ENCODE measurements at regions not wholly inside any gene's neighbourhood (a gene's known extent, or its start where the extent isn't known, plus 50 kb on each side); places are given as distances from the start of the nearest gene placed in this dataset.

DNA sequence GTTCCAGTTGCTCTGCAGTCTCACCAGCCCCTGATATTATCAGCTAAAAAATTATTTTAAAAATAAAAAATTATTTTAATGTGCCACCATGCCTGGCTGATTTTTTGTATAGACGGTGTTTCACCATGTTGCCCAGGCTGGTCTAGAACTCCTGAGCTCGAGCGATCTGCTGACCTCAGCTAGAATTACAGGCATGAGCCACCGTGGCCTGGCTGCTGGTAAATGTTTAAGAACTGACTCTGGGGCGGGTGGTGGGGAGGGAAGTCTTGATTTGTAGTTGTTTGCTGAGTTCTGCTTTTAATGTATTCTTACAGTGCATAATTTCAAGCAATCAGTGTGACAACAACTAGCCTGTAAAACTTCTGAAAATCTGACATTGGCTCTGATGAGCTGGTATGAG lies 120.9 kb upstream of the PLET1 start:
- Histone ChIP-seq H3K4me1 (no peaks in the 10 kb centered on the region), H3K36me3 (no peaks in the 10 kb centered on the region), H3K27me3 (no peaks in the 10 kb centered on the region), H3K27ac (no peak overlapping the region), H3K4me3 (no peak overlapping the region), H3K9me3 (no peaks in the 10 kb centered on the region)
- ATAC-seq: no peak
- 57 to 74% methylated on average over 1 to 5 of the region's 5 CpGs for WGBS, 2 donors (ENCODE audit: low coverage in 1 of 2)
- TF ChIP-seq POLR2AphosphoS5 (IDR thresholded peaks at IDR 0.05) (no peak), POLR2A (IDR thresholded peaks at IDR 0.05) (no peak), EP300 (IDR thresholded peaks at IDR 0.05) (no peak)
- TF ChIP-seq, protein P1, sequence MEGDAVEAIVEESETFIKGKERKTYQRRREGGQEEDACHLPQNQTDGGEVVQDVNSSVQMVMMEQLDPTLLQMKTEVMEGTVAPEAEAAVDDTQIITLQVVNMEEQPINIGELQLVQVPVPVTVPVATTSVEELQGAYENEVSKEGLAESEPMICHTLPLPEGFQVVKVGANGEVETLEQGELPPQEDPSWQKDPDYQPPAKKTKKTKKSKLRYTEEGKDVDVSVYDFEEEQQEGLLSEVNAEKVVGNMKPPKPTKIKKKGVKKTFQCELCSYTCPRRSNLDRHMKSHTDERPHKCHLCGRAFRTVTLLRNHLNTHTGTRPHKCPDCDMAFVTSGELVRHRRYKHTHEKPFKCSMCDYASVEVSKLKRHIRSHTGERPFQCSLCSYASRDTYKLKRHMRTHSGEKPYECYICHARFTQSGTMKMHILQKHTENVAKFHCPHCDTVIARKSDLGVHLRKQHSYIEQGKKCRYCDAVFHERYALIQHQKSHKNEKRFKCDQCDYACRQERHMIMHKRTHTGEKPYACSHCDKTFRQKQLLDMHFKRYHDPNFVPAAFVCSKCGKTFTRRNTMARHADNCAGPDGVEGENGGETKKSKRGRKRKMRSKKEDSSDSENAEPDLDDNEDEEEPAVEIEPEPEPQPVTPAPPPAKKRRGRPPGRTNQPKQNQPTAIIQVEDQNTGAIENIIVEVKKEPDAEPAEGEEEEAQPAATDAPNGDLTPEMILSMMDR (IDR thresholded peaks at IDR 0.05): no peak

DNA sequence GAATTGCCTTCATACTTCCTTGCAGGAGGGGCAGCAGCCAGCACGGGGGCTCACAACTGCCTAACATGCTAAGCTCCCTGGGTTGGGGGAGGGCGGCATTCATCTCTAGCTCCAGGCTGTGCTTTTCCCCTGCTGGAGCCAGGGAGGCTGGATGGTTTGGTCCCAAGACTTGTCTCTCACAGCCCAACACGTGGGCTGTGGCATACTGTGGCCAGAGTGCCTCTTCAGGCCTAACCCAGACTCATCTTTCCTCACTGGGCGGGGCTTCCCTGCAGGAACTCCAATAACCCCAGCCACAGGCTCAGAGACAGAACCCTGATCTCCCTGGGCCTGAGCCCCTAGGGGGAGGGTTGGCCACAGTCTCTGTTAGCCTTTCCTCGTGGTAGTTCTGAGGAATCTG lies 121.9 kb upstream of the PLET1 start:
- 71% methylated on average over 1 of the region's 5 CpGs; no CpG with 5 or more reads in 1 of the 2 donors for WGBS, 2 donors (ENCODE audit: low coverage in 1 of 2)
- Histone ChIP-seq H3K27ac (no peak overlapping the region), H3K27me3 (no peaks in the 10 kb centered on the region), H3K4me1 (no peaks in the 10 kb centered on the region), H3K9me3 (no peaks in the 10 kb centered on the region), H3K4me3 (no peak overlapping the region), H3K36me3 (no peaks in the 10 kb centered on the region)
- no peak for TF ChIP-seq POLR2AphosphoS5 (IDR thresholded peaks at IDR 0.05)
- no peak for TF ChIP-seq EP300 (IDR thresholded peaks at IDR 0.05)
- no peak for TF ChIP-seq POLR2A (IDR thresholded peaks at IDR 0.05)
- TF ChIP-seq, protein P1 (IDR thresholded peaks at IDR 0.05): no peak
- ATAC-seq: no peak

DNA sequence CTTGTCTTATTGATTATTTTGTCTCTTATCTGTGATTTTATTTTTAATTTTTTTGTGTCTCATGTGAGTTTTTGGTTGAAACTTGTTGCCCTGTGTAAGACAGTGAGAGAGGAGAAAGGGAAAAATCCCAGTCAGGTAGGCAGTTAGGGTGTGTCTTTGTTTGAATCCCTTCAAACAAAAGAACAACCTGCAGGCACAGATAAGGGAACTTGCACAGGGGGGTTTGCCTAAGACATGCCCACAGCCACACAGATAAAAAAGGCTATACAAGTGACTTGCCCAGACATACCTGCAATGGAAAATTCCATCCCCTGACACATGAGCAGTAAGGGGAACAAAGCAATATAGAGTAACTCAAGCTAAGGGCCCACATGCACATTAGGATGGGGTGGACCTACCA lies 127.8 kb upstream of the PLET1 start:
- TF ChIP-seq, protein P1 (IDR thresholded peaks at IDR 0.05): no peak
- TF ChIP-seq POLR2A (IDR thresholded peaks at IDR 0.05) (no peak), POLR2AphosphoS5 (IDR thresholded peaks at IDR 0.05) (no peak), EP300 (IDR thresholded peaks at IDR 0.05) (no peak)
- H3K4me1 ChIP-seq: no peaks in the 10 kb centered on the region
- no peaks in the 10 kb centered on the region for H3K9me3 ChIP-seq
- H3K27ac ChIP-seq: no peak overlapping the region
- H3K4me3 ChIP-seq: no peak overlapping the region
- H3K27me3 ChIP-seq: no peaks in the 10 kb centered on the region
- no peaks in the 10 kb centered on the region for H3K36me3 ChIP-seq
- no peak for ATAC-seq

DNA sequence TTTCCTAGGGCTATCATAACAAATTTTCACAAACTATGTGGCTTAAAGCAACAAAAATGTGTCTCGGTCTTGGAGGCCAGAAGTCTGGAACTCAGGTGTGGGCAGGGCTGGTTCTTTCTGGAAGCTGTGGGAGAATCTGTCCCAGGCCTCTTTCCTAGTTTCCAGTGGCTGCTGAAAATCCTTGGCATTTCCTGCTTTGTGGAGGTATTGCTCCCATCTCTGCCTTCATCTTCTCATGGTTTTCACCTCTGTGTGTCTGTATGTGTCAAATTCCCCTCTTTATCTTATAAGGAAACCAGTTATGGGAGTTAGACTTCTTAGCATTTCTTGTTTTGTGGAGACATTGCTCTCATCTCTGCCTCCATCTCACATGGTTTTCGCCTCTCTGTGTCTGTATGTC lies 130.4 kb upstream of the PLET1 start:
- WGBS, 2 donors (ENCODE audit: low coverage in 1 of 2): 38 to 50% methylated on average over 2 of the region's 2 CpGs
- no peak overlapping the region for H3K27ac ChIP-seq
- H3K4me3 ChIP-seq: no peak overlapping the region
- TF ChIP-seq, protein P1 (IDR thresholded peaks at IDR 0.05): no peak
- TF ChIP-seq EP300 (IDR thresholded peaks at IDR 0.05) (no peak), POLR2A (IDR thresholded peaks at IDR 0.05) (no peak), POLR2AphosphoS5 (IDR thresholded peaks at IDR 0.05) (no peak)
- H3K36me3 ChIP-seq: no peaks in the 10 kb centered on the region
- H3K9me3 ChIP-seq: no peaks in the 10 kb centered on the region
- H3K27me3 ChIP-seq: no peaks in the 10 kb centered on the region
- ATAC-seq: no peak
- no peaks in the 10 kb centered on the region for H3K4me1 ChIP-seq

DNA sequence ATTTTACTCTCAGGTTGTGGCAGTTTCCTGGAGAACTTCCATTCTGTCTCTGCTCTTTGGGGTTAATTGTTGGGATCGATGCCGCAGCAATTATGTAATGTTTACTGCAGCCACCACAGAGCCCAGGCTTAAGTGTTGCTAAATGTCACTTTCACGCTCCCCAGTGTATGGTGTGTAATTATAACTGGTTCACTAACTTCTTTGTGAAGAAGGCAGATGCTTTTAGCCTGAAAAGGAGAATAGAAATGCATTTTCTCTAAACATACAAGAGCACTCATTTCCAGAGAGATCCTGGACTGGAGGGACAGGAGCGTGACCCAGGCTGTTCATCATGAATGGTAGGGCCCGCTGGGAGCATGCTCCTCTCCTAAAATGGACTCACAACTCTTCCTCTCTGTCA lies 132.2 kb upstream of the PLET1 start:
- Histone ChIP-seq H3K4me3 (no peak overlapping the region), H3K27me3 (no peaks in the 10 kb centered on the region), H3K9me3 (no peaks in the 10 kb centered on the region), H3K36me3 (no peaks in the 10 kb centered on the region), H3K4me1 (no peaks in the 10 kb centered on the region), H3K27ac (no peak overlapping the region)
- TF ChIP-seq POLR2A (IDR thresholded peaks at IDR 0.05): no peak
- TF ChIP-seq, protein P1 (IDR thresholded peaks at IDR 0.05): no peak
- no peak for TF ChIP-seq POLR2AphosphoS5 (IDR thresholded peaks at IDR 0.05)
- no peak for TF ChIP-seq EP300 (IDR thresholded peaks at IDR 0.05)
- 48 to 52% methylated on average over 4 to 5 of the region's 5 CpGs for WGBS, 2 donors (ENCODE audit: low coverage in 1 of 2)
- ATAC-seq: no peak
